ENCODE measurements at regions not wholly inside any gene's neighbourhood (a gene's known extent, or its start where the extent isn't known, plus 50 kb on each side); places are given as distances from the start of the nearest gene placed in this dataset.

- DNase-seq (ENCODE audit: low read depth in 3 of 3, low spot score in 1 of 3), result no peak
Measured at GRCh38 chr5:2136728-2137333, 254.1 kb upstream of the IRX4 start.

- DNase-seq (ENCODE audit: low read depth in 3 of 3, low spot score in 1 of 3), result no peak
Measured at GRCh38 chr5:2135833-2136232, 253.1 kb upstream of the IRX4 start.

GRCh38 chr5:2135354-2135753 lies 252.6 kb upstream of the IRX4 start:
- no peak for DNase-seq (ENCODE audit: low read depth in 3 of 3, low spot score in 1 of 3)

GRCh38 chr5:2134543-2135292 lies 252.0 kb upstream of the IRX4 start:
- DNase-seq (ENCODE audit: low read depth in 3 of 3, low spot score in 1 of 3), result no peak

- no peak for DNase-seq (ENCODE audit: low read depth in 3 of 3, low spot score in 1 of 3)
Measured at GRCh38 chr5:2133936-2134335, 251.2 kb upstream of the IRX4 start.

GRCh38 chr5:2133080-2133479 lies 250.4 kb upstream of the IRX4 start:
- DNase-seq (ENCODE audit: low read depth in 3 of 3, low spot score in 1 of 3), result no peak

GRCh38 chr5:2132497-2132847 lies 249.7 kb upstream of the IRX4 start:
- DNase-seq (ENCODE audit: low read depth in 3 of 3, low spot score in 1 of 3), result no peak

- DNase-seq (ENCODE audit: low read depth in 3 of 3, low spot score in 1 of 3), result no peak
Measured at GRCh38 chr5:2131826-2132496, 249.2 kb upstream of the IRX4 start.

GRCh38 chr5:2131196-2131595 lies 248.5 kb upstream of the IRX4 start:
- DNase-seq (ENCODE audit: low read depth in 3 of 3, low spot score in 1 of 3), result no peak

GRCh38 chr5:2130361-2130760 lies 247.6 kb upstream of the IRX4 start:
- DNase-seq (ENCODE audit: low read depth in 3 of 3, low spot score in 1 of 3), result no peak

GRCh38 chr5:2129568-2130272 lies 247.0 kb upstream of the IRX4 start:
- no peak for DNase-seq (ENCODE audit: low read depth in 3 of 3, low spot score in 1 of 3)

- DNase-seq (ENCODE audit: low read depth in 3 of 3, low spot score in 1 of 3), result no peak
Measured at GRCh38 chr5:2128686-2129355, 246.1 kb upstream of the IRX4 start.

- DNase-seq (ENCODE audit: low read depth in 3 of 3, low spot score in 1 of 3), result no peak
Measured at GRCh38 chr5:2126512-2126911, 243.8 kb upstream of the IRX4 start.

GRCh38 chr5:2125901-2126265 lies 243.2 kb upstream of the IRX4 start:
- no peak for DNase-seq (ENCODE audit: low read depth in 3 of 3, low spot score in 1 of 3)

- DNase-seq (ENCODE audit: low read depth in 3 of 3, low spot score in 1 of 3), result no peak
Measured at GRCh38 chr5:2125171-2125900, 242.6 kb upstream of the IRX4 start.

- no peak for DNase-seq (ENCODE audit: low read depth in 3 of 3, low spot score in 1 of 3)
Measured at GRCh38 chr5:2124434-2125170, 241.9 kb upstream of the IRX4 start.

- DNase-seq (ENCODE audit: low read depth in 3 of 3, low spot score in 1 of 3), result no peak
Measured at GRCh38 chr5:2123874-2124273, 241.1 kb upstream of the IRX4 start.

- no peak for DNase-seq (ENCODE audit: low read depth in 3 of 3, low spot score in 1 of 3)
Measured at GRCh38 chr5:2120361-2120760, 237.6 kb upstream of the IRX4 start.

- DNase-seq (ENCODE audit: low read depth in 3 of 3, low spot score in 1 of 3), result no peak
Measured at GRCh38 chr5:2119573-2119972, 236.8 kb upstream of the IRX4 start.

Measured in stimulated activated CD4-positive, alpha-beta T cell treated with anti-CD3 and anti-CD28 coated beads, TNF-alpha, amount 100 ng/mL, for 1 hour (primary cell).